K562 (cell line): ENCODE measurements at regions not wholly inside any gene's neighbourhood (a gene's known extent, or its start where the extent isn't known, plus 50 kb on each side); places are given as distances from the start of the nearest gene placed in this dataset.

Experiments used
- ATAC-seq: fragments of 200-7000 bp; cut with Tn5 transposase; 3 replicates; pipeline ENCODE4 v1.9.1; 2020; ENCODE audit warnings: moderate library complexity
- BruUV-seq: library from RNA; stranded (reverse); fragments of 400-500 nt; replicated peaks from 2 replicates; lab custom pipeline; 2021; lab: Mats Ljungman, UMichigan
- CTCF ChIA-PET: fragments of 300-600 bp; formaldehyde crosslinking; extraction: SDS; loops from one replicate; lab custom pipeline; 2021; ENCODE audit warnings: low intra/inter-chr PET ratio; lab: Yijun Ruan, JAX
- POLR2A ChIA-PET: fragments of 300-600, 350-650 bp; sonication (Branson Sonifier 250); formaldehyde crosslinking; extraction: SDS; loops from one replicate; lab custom pipeline; 2021; ENCODE audit warnings: antibody characterized with exemption, inconsistent platforms; lab: Yijun Ruan, JAX
- DNase-seq, 4 experiments: peaks; one replicate each; pipeline versions ENCODE4 v3.0.0 to v3.0.0-alpha.2; 2011 to 2018; ENCODE audit warnings: low spot score in 3 of 4, mixed read lengths in 3 of 4; ENCODE audit errors: extremely low read depth in 1 of 4
- FAIRE-seq: peaks from 2 replicates; lab custom pipeline; 2011; peaks lifted over from hg19 to GRCh38; lab: Jason Lieb, UNC
- H2AFZ ChIP-seq: 2 replicates; pipeline ENCODE4 v1.6.0; 2011; ENCODE audit warnings: low read depth, low read length, control low read depth, inconsistent platforms
- H3K27ac ChIP-seq: fragments of 200-600 bp; 3 replicates; pipeline ENCODE4 v1.8.0; 2011; ENCODE audit warnings: low read depth, mild to moderate bottlenecking, control low read depth, inconsistent platforms, low read length, moderate library complexity, mixed read lengths; ENCODE audit errors: extremely low read depth
- H3K27me3 ChIP-seq, 2 experiments: fragments of 300-600 bp in 1 of 2; 2 replicates in 1 of 2; 3 replicates in 1 of 2; pipeline versions ENCODE4 v1.6.0 to v1.8.0; 2011; ENCODE audit warnings: inconsistent platforms in 2 of 2, low read length in 2 of 2, mild to moderate bottlenecking in 1 of 2, mixed read lengths in 1 of 2, moderate library complexity in 1 of 2; ENCODE audit not compliant: control insufficient read depth in 2 of 2, insufficient read depth in 2 of 2
- H3K36me3 ChIP-seq: fragments of 300-600 bp; 3 replicates; pipeline ENCODE4 v1.8.0; 2011; ENCODE audit warnings: mild to moderate bottlenecking, low read length, inconsistent platforms; ENCODE audit not compliant: control insufficient read depth, insufficient read depth
- H3K4me1 ChIP-seq, 2 experiments: fragments of 200-600 bp in 1 of 2; replicated peaks in 1 of 2; 2 replicates in 1 of 2; 3 replicates in 1 of 2; pipeline versions ENCODE4 v1.5.1 to v1.8.0; 2011; ENCODE audit warnings: inconsistent platforms in 2 of 2, low read length in 2 of 2, mild to moderate bottlenecking in 1 of 2, mixed read lengths in 1 of 2, moderate library complexity in 1 of 2; ENCODE audit not compliant: control insufficient read depth in 2 of 2, insufficient read depth in 2 of 2
- H3K4me2 ChIP-seq: 2 replicates; pipeline ENCODE4 v1.6.1; 2011; ENCODE audit warnings: low read length, control low read depth, inconsistent platforms, mixed read lengths; ENCODE audit not compliant: insufficient read depth
- H3K4me3 ChIP-seq: fragments of 200-600 bp; sonication (generic), shearing (Covaris generic); 2 replicates; pipeline ENCODE4 v1.5.1; 2016; ENCODE audit warnings: control low read depth, inconsistent platforms
- H3K79me2 ChIP-seq: fragments of 200-600 bp; 3 replicates; pipeline ENCODE4 v1.8.0; 2011; ENCODE audit warnings: low read length, inconsistent platforms; ENCODE audit not compliant: control insufficient read depth, insufficient read depth
- H3K9ac ChIP-seq, 2 experiments: 2 replicates each; pipeline versions ENCODE4 v1.6.0 to v1.6.1; 2011; ENCODE audit warnings: low read depth in 2 of 2, low read length in 2 of 2, control low read depth in 1 of 2, inconsistent platforms in 1 of 2, mild to moderate bottlenecking in 1 of 2, mixed read lengths in 1 of 2; ENCODE audit not compliant: insufficient read depth in 1 of 2
- H3K9me1 ChIP-seq: one replicate; pipeline ENCODE4 v1.6.0; 2011; ENCODE audit warnings: inconsistent platforms, mild to moderate bottlenecking, low read length, moderate library complexity; ENCODE audit not compliant: control insufficient read depth, insufficient read depth
- H3K9me3 ChIP-seq: replicated peaks from 2 replicates; pipeline ENCODE4 v1.5.1; 2011; ENCODE audit warnings: low read depth, low read length, inconsistent platforms; ENCODE audit not compliant: control insufficient read depth, insufficient read depth
- H4K20me1 ChIP-seq: replicated peaks from 2 replicates; pipeline ENCODE4 v1.6.1; 2011; ENCODE audit warnings: low read length, inconsistent platforms, mixed read lengths; ENCODE audit not compliant: control insufficient read depth, insufficient read depth
- BACH1 ChIP-seq: fragments of 200-800 bp; sonication (Bioruptor generic); IDR thresholded peaks from 2 replicates; pipeline ENCODE4 v1.6.1; 2016; ENCODE audit warnings: missing genetic modification characterization, missing compliant biosample characterization
- KLF1 ChIP-seq: fragments of 450-650 bp; IDR thresholded peaks from 2 replicates; pipeline ENCODE4 v1.6.1; 2016; ENCODE audit warnings: missing genetic modification characterization, missing compliant biosample characterization
- MTA3 ChIP-seq: fragments of 450-650 bp; formaldehyde crosslinking; IDR thresholded peaks from 2 replicates; pipeline ENCODE4 v1.6.1; 2017; ENCODE audit warnings: mild to moderate bottlenecking, borderline replicate concordance
- ZNF311 ChIP-seq: fragments of 250-450 bp; sonication (Bioruptor Pico); IDR thresholded peaks from 2 replicates; pipeline ENCODE4 v1.4.0; 2020; ENCODE audit warnings: mild to moderate bottlenecking, moderate library complexity
- WGBS: fragments of 100-300 bp; shearing (Covaris generic); methylation state at CpG from one replicate; pipeline ENCODE4 v1.1.6; 2016; ENCODE audit warnings: low coverage, mixed read lengths; ENCODE audit not compliant: insufficient coverage; ENCODE audit errors: missing lambda C conversion rate; 5-methylcytosine and 5-hydroxymethylcytosine counted together
- in situ Hi-C: fragments of 300-500 bp; cut with MboI; formaldehyde crosslinking; loops from 4 replicates; pipeline ENCODE4 v1.15.0; 2018; ENCODE audit warnings: inconsistent platforms, mixed read lengths
- intact Hi-C: fragments of 100-400 bp; cut with micrococcal nuclease; formaldehyde crosslinking; loops from 2 replicates; pipeline ENCODE4 v1.14.2; 2022

GRCh38 chr2:41000906-41001305 is 549.0 kb upstream of the SLC8A1 start:
- Histone ChIP-seq H3K4me2 (no peak overlapping the region), H4K20me1 (no peaks in the 10 kb centered on the region), H3K4me1 (no peaks in the 10 kb centered on the region), H3K36me3 (no peaks in the 10 kb centered on the region), H3K79me2 (no peaks in the 10 kb centered on the region), H3K4me3 (no peak overlapping the region), H3K27me3 (no peaks in the 10 kb centered on the region), H3K9me1 (no peaks in the 10 kb centered on the region), H2AFZ (no peak overlapping the region), H3K9ac (no peak overlapping the region), H3K9me3 (no peaks in the 10 kb centered on the region), H3K27ac (no peak overlapping the region)
- FAIRE-seq (no peak), ATAC-seq (no peak), DNase-seq (no peak)
- in situ Hi-C loops (no loop called here), intact Hi-C loops (no loop called here)
- ChIA-PET POLR2A (no interaction called here), CTCF (no interaction called here)
- no peak for TF ChIP-seq BACH1
- WGBS, result 0% methylated on average over 2 of the region's 2 CpGs
- BruUV-seq, result no TSS peak

- Histone ChIP-seq H3K4me3 (no peak overlapping the region), H3K36me3 (no peaks in the 10 kb centered on the region), H3K27ac (no peak overlapping the region), H4K20me1 (no peaks in the 10 kb centered on the region), H3K4me2 (no peak overlapping the region), H3K27me3 (no peaks in the 10 kb centered on the region), H3K4me1 (no peaks in the 10 kb centered on the region), H3K9me1 (no peaks in the 10 kb centered on the region), H3K9ac (no peak overlapping the region), H3K9me3 (no peaks in the 10 kb centered on the region), H3K79me2 (no peaks in the 10 kb centered on the region)
- intact Hi-C loops, result no loop called here
- in situ Hi-C loops, result no loop called here
- DNase-seq, result no peak
- no peak for ATAC-seq
- CTCF ChIA-PET, result no interaction called here
- no peak for TF ChIP-seq ZNF311 (CRISPR knock-in tag)
- no peak for TF ChIP-seq BACH1
- no peak for TF ChIP-seq KLF1 (tag)
- no peak for TF ChIP-seq MTA3
- TF ChIP-seq, all 486 proteins: peak for 0
- no TSS peak for BruUV-seq
- 0% methylated on average over 2 of the region's 2 CpGs for WGBS
- POLR2A ChIA-PET, result no interaction called here
- H2AFZ ChIP-seq, result no peak overlapping the region
- FAIRE-seq, result no peak
Measured at GRCh38 chr2:41004700-41005099, 552.8 kb upstream of the SLC8A1 start.
